WTC11 (cell line): ENCODE measurements at regions not wholly inside any gene's neighbourhood (a gene's known extent, or its start where the extent isn't known, plus 50 kb on each side); places are given as distances from the start of the nearest gene placed in this dataset.

ENCODE experiments used
- ATAC-seq: fragments of 200-7000 bp; cut with Tn5 transposase; 2 replicates; pipeline ENCODE4 v1.10.0; 2021; ENCODE audit warnings: mild to moderate bottlenecking, moderate library complexity
- CTCF ChIA-PET: fragments of 300-600 bp; sonication (Branson Sonifier 250); formaldehyde crosslinking; loops from one replicate; lab custom pipeline; 2021; ENCODE audit warnings: antibody characterized with exemption; lab: Charles Lee
- POLR2A ChIA-PET: fragments of 350-600 bp; sonication (Branson Sonifier 250); formaldehyde crosslinking; loops from one replicate; lab custom pipeline; 2021; ENCODE audit warnings: antibody characterized with exemption; lab: Charles Lee
- DNase-seq: peaks from one replicate; pipeline ENCODE4 v3.0.0; 2021; ENCODE audit warnings: low spot score
- H3K27ac Mint-ChIP-seq: 2 replicates; pipeline ENCODE4 v1.8.0; 2021; ENCODE audit warnings: mixed read lengths
- H3K27me3 Mint-ChIP-seq: 2 replicates; pipeline ENCODE4 v1.8.0; 2021; ENCODE audit warnings: low read depth, mild to moderate bottlenecking, moderate library complexity, mixed read lengths
- H3K36me3 Mint-ChIP-seq: 2 replicates; pipeline ENCODE4 v1.8.0; 2021; ENCODE audit warnings: mixed read lengths
- H3K4me1 Mint-ChIP-seq: 2 replicates; pipeline ENCODE4 v1.8.0; 2022; ENCODE audit warnings: mixed read lengths
- H3K4me3 Mint-ChIP-seq: 2 replicates; pipeline ENCODE4 v1.8.0; 2021; ENCODE audit warnings: mild to moderate bottlenecking, moderate library complexity, mixed read lengths
- H3K9me3 Mint-ChIP-seq: 2 replicates; pipeline ENCODE4 v1.8.0; 2021; ENCODE audit warnings: mixed read lengths
- ATF6 ChIP-seq: sonication (generic); formaldehyde crosslinking; IDR thresholded peaks from 2 replicates; pipeline ENCODE4 v1.8.1; 2023; ENCODE audit warnings: mild to moderate bottlenecking, missing genetic modification reagents
- E2F1 ChIP-seq: sonication (generic); formaldehyde crosslinking; IDR thresholded peaks from 2 replicates; pipeline ENCODE4 v1.8.0; 2022; ENCODE audit warnings: mild to moderate bottlenecking, missing genetic modification reagents
- EMX1 ChIP-seq: fragments of 250-450 bp; sonication (Bioruptor Pico); IDR thresholded peaks from 2 replicates; pipeline ENCODE4 v1.8.0; 2021; ENCODE audit warnings: mild to moderate bottlenecking
- GRHL2 ChIP-seq: fragments of 250-450 bp; sonication (Bioruptor Pico); IDR thresholded peaks from 2 replicates; pipeline ENCODE4 v1.8.0; 2022; ENCODE audit warnings: mild to moderate bottlenecking, moderate library complexity; ENCODE audit not compliant: insufficient replicate concordance, severe bottlenecking
- HMGXB4 ChIP-seq: sonication (generic); formaldehyde crosslinking; IDR thresholded peaks from 2 replicates; pipeline ENCODE4 v1.8.1; 2023; ENCODE audit warnings: mild to moderate bottlenecking, moderate library complexity, missing genetic modification reagents
- IRF1 ChIP-seq: sonication (generic); formaldehyde crosslinking; IDR thresholded peaks from 2 replicates; pipeline ENCODE4 v1.8.0; 2023; ENCODE audit warnings: missing genetic modification reagents
- JAZF1 ChIP-seq: fragments of 250-450 bp; sonication (Bioruptor Pico); IDR thresholded peaks from 2 replicates; pipeline ENCODE4 v1.9.0; 2021; ENCODE audit warnings: moderate library complexity, mild to moderate bottlenecking, inconsistent platforms
- MAX ChIP-seq: sonication (generic); formaldehyde crosslinking; IDR thresholded peaks from 2 replicates; pipeline ENCODE4 v1.8.0; 2022; ENCODE audit warnings: mild to moderate bottlenecking, missing genetic modification reagents
- MLX ChIP-seq: sonication (generic); formaldehyde crosslinking; IDR thresholded peaks from 2 replicates; pipeline ENCODE4 v1.8.1; 2023; ENCODE audit warnings: mild to moderate bottlenecking, missing genetic modification reagents, moderate library complexity
- MYBL2 ChIP-seq: sonication (generic); formaldehyde crosslinking; IDR thresholded peaks from 2 replicates; pipeline ENCODE4 v1.8.1; 2023; ENCODE audit warnings: mild to moderate bottlenecking, moderate library complexity, missing genetic modification reagents
- NFATC4 ChIP-seq: fragments of 250-450 bp; sonication (Bioruptor Pico); IDR thresholded peaks from 2 replicates; pipeline ENCODE4 v1.9.0; 2021; ENCODE audit warnings: mild to moderate bottlenecking
- NFE2L1 ChIP-seq: sonication (generic); formaldehyde crosslinking; IDR thresholded peaks from 2 replicates; pipeline ENCODE4 v1.8.1; 2023; ENCODE audit warnings: missing genetic modification reagents
- NR1H2 ChIP-seq: sonication (generic); formaldehyde crosslinking; IDR thresholded peaks from 2 replicates; pipeline ENCODE4 v1.9.0; 2021; ENCODE audit warnings: mild to moderate bottlenecking, moderate library complexity, missing genetic modification reagents
- PRDM15 ChIP-seq: sonication (generic); formaldehyde crosslinking; IDR thresholded peaks from 2 replicates; pipeline ENCODE4 v1.8.0; 2022; ENCODE audit warnings: missing genetic modification reagents
- PREB ChIP-seq: sonication (generic); formaldehyde crosslinking; IDR thresholded peaks from 2 replicates; pipeline ENCODE4 v1.8.1; 2022; ENCODE audit warnings: mild to moderate bottlenecking, missing genetic modification reagents, moderate library complexity, borderline replicate concordance
- TCF7 ChIP-seq: sonication (generic); formaldehyde crosslinking; IDR thresholded peaks from 2 replicates; pipeline ENCODE4 v1.8.0; 2022; ENCODE audit warnings: mild to moderate bottlenecking, low read depth, missing genetic modification reagents, moderate library complexity
- TEAD1 ChIP-seq: sonication (generic); formaldehyde crosslinking; IDR thresholded peaks from 2 replicates; pipeline ENCODE4 v1.8.0; 2022; ENCODE audit warnings: mild to moderate bottlenecking, missing genetic modification reagents
- ZNF121 ChIP-seq: sonication (generic); formaldehyde crosslinking; IDR thresholded peaks from 2 replicates; pipeline ENCODE4 v1.8.0; 2023; ENCODE audit warnings: missing genetic modification reagents
- ZNF416 ChIP-seq: fragments of 250-450 bp; sonication (Bioruptor Pico); IDR thresholded peaks from 2 replicates; pipeline ENCODE4 v1.9.0; 2021; ENCODE audit warnings: mild to moderate bottlenecking, inconsistent platforms
- ZSCAN18 ChIP-seq: fragments of 250-450 bp; sonication (Bioruptor Pico); IDR thresholded peaks from 2 replicates; pipeline ENCODE4 v2.1.2; 2022; ENCODE audit warnings: mild to moderate bottlenecking, moderate library complexity

GRCh38 chr4:151519728-151520415 lies 110.9 kb downstream of the FHIP1A start:
- H3K27me3 Mint-ChIP-seq = no peaks in the 10 kb centered on the region
- 0 out of 2 replicates have a peak, but pooled peaks cover 3% of the 10 kb centered on the region for H3K9me3 Mint-ChIP-seq
- ATAC-seq (no peak), DNase-seq (no peak)
- ChIA-PET POLR2A (no interaction called here), CTCF (no interaction called here)
- no peak overlapping the region for H3K27ac Mint-ChIP-seq
- no peak for TF ChIP-seq MAX (CRISPR knock-in tag)
- no peak for TF ChIP-seq E2F1
- TF ChIP-seq TCF7 (CRISPR knock-in tag) = no peak
- no peak for TF ChIP-seq ZSCAN18 (CRISPR knock-in tag)
- TF ChIP-seq MLX = no peak
- no peak for TF ChIP-seq EMX1 (CRISPR knock-in tag)
- TF ChIP-seq TEAD1 = no peak
- TF ChIP-seq PRDM15 (CRISPR knock-in tag) = no peak
- H3K36me3 Mint-ChIP-seq = no peaks in the 10 kb centered on the region
- peaks cover 36% of the 10 kb centered on the region for H3K4me1 Mint-ChIP-seq
- no peak overlapping the region for H3K4me3 Mint-ChIP-seq

- no peaks in the 10 kb centered on the region for H3K27me3 Mint-ChIP-seq
- peaks cover 45% of the 10 kb centered on the region for H3K4me1 Mint-ChIP-seq
- no peak overlapping the region for H3K4me3 Mint-ChIP-seq
- no peak for DNase-seq
- no peak for ATAC-seq
- no peak overlapping the region for H3K27ac Mint-ChIP-seq
- ChIA-PET CTCF (no interaction called here), POLR2A (interaction anchor here (0.8 kb wide), 1 partner anchor 54 kb away, joined by 3 read pairs; no protein-coding TSS in a partner anchor)
- peaks cover 13% of the 10 kb centered on the region for H3K36me3 Mint-ChIP-seq
- peaks cover 3% of the 10 kb centered on the region; the same call in 1 of the 2 replicates for H3K9me3 Mint-ChIP-seq
- TF ChIP-seq PREB (CRISPR knock-in tag) (no peak), JAZF1 (CRISPR knock-in tag) (no peak), NR1H2 (no peak), ZNF121 (no peak), ATF6 (CRISPR knock-in tag) (no peak), HMGXB4 (no peak), NFATC4 (CRISPR knock-in tag) (no peak), ZNF416 (CRISPR knock-in tag) (no peak), IRF1 (CRISPR knock-in tag) (no peak), GRHL2 (no peak), NFE2L1 (no peak), MYBL2 (CRISPR knock-in tag) (no peak), MLX (no peak)
These were observed 114.0 kb downstream of the FHIP1A start for GRCh38 chr4:151522866-151523519.
